ENCODE measurements at regions not wholly inside any gene's neighbourhood (a gene's known extent, or its start where the extent isn't known, plus 50 kb on each side); places are given as distances from the start of the nearest gene placed in this dataset.

DNA sequence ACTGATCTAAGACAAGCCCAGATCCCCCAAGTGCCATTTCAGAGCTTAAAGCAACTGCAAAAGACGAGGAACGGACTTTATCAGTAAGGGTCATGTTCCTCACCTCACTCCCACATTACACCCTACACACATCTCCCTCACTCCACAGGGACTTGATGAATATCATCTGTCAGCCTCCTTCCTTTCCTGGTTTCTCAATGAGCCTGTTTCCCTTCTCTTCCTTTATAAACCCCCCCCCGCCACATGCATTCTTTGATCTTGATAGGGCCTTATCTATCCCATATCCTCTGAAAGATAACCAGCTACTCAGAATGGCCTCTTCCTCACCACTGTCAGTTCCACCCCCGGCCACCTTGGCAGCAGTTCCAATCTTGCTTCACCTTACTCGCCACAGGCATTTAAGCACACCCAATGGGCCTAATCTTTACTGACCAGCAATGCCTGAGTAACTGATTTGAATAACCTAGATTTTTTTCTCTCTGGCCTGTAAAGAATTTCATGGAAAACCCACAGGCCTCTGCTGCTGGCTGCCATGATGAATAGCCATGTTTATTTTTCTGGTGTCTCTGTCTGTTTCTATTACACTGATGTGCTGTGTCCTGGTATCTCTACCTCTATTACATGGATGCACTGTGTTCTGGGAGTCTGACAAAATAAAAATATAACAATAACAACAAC, 138.7 kb downstream of the PHLDA1 start (continued):
- TF ChIP-seq ZKSCAN8 (CRISPR knock-in tag; IDR thresholded peaks at IDR 0.05) (peak; percentile 86), BRCA1 (IDR thresholded peaks at IDR 0.05) (no peak), BRCA1 (CRISPR knock-in tag; IDR thresholded peaks at IDR 0.05) (no peak), MTA2 (IDR thresholded peaks at IDR 0.05; ENCODE audit: low read depth) (peak; percentile 98), ZNF124 (CRISPR knock-in tag; IDR thresholded peaks at IDR 0.05) (no peak), ARID2 (IDR thresholded peaks at IDR 0.05) (no peak), TAF1 (IDR thresholded peaks at IDR 0.05; ENCODE audit: control insufficient read depth, extremely low read depth, insufficient read depth, low read length, severe bottlenecking) (peak; percentile 67), SMARCE1 (IDR thresholded peaks at IDR 0.05) (peak; percentile 98), CBFB (CRISPR knock-in tag; IDR thresholded peaks at IDR 0.05) (peak; percentile 97), BHLHE40 (IDR thresholded peaks at IDR 0.05; ENCODE audit: low read length) (peak; percentile 79), MAFG (tag; conservative IDR thresholded peaks at IDR 0.05) (no peak), ZNF263 (CRISPR knock-in tag; IDR thresholded peaks at IDR 0.05; ENCODE audit: borderline replicate concordance) (no peak), SETDB1 (IDR thresholded peaks at IDR 0.05; ENCODE audit: low read length) (no peak), MYNN (IDR thresholded peaks at IDR 0.05) (peak; percentile 90), MYNN (CRISPR knock-in tag; IDR thresholded peaks at IDR 0.05) (no peak), FOXP1 (CRISPR knock-in tag; IDR thresholded peaks at IDR 0.05) (no peak), NELFE (IDR thresholded peaks at IDR 0.05; ENCODE audit: insufficient read depth, insufficient read length) (no peak), SREBF1 (IDR thresholded peaks at IDR 0.05; ENCODE audit: borderline replicate concordance, low read depth, low read length) (no peak), HSF4 (CRISPR knock-in tag; IDR thresholded peaks at IDR 0.05; ENCODE audit: borderline replicate concordance) (no peak), ERF (CRISPR knock-in tag; IDR thresholded peaks at IDR 0.05) (0 out of 2 replicates have a peak, but pooled peaks have one; percentile 62), TRIM24 (IDR thresholded peaks at IDR 0.05) (peak; percentile 97), BDP1 (IDR thresholded peaks at IDR 0.05; ENCODE audit: insufficient read depth, insufficient read length) (no peak), CCAR2 (IDR thresholded peaks at IDR 0.05; ENCODE audit: low read depth, low read length) (0 out of 2 replicates have a peak, but pooled peaks have one; percentile 34), RBM22 (IDR thresholded peaks at IDR 0.05; ENCODE audit: low read depth, low read length, poor library complexity, severe bottlenecking) (no peak), ZNF785 (CRISPR knock-in tag; IDR thresholded peaks at IDR 0.05) (no peak), HMG20A (CRISPR knock-in tag; conservative IDR thresholded peaks at IDR 0.05) (peak; percentile 95), U2AF1 (optimal IDR thresholded peaks at IDR 0.05; ENCODE audit: low read depth, low read length) (no peak)
- TF ChIP-seq, protein P1, sequence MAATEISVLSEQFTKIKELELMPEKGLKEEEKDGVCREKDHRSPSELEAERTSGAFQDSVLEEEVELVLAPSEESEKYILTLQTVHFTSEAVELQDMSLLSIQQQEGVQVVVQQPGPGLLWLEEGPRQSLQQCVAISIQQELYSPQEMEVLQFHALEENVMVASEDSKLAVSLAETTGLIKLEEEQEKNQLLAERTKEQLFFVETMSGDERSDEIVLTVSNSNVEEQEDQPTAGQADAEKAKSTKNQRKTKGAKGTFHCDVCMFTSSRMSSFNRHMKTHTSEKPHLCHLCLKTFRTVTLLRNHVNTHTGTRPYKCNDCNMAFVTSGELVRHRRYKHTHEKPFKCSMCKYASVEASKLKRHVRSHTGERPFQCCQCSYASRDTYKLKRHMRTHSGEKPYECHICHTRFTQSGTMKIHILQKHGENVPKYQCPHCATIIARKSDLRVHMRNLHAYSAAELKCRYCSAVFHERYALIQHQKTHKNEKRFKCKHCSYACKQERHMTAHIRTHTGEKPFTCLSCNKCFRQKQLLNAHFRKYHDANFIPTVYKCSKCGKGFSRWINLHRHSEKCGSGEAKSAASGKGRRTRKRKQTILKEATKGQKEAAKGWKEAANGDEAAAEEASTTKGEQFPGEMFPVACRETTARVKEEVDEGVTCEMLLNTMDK (IDR thresholded peaks at IDR 0.05; ENCODE audit: borderline replicate concordance, insufficient read depth, low read depth, low read length, poor library complexity, severe bottlenecking): no peak
- TF ChIP-seq, protein P2, sequence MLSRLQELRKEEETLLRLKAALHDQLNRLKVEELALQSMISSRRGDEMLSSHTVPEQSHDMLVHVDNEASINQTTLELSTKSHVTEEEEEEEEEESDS (CRISPR knock-in tag; IDR thresholded peaks at IDR 0.05): no peak
- TF ChIP-seq, protein P3, sequence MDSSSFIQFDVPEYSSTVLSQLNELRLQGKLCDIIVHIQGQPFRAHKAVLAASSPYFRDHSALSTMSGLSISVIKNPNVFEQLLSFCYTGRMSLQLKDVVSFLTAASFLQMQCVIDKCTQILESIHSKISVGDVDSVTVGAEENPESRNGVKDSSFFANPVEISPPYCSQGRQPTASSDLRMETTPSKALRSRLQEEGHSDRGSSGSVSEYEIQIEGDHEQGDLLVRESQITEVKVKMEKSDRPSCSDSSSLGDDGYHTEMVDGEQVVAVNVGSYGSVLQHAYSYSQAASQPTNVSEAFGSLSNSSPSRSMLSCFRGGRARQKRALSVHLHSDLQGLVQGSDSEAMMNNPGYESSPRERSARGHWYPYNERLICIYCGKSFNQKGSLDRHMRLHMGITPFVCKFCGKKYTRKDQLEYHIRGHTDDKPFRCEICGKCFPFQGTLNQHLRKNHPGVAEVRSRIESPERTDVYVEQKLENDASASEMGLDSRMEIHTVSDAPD (CRISPR knock-in tag; IDR thresholded peaks at IDR 0.05): no peak
